Psoas muscle (tissue), 7 donors: ENCODE measurements at regions not wholly inside any gene's neighbourhood (a gene's known extent, or its start where the extent isn't known, plus 50 kb on each side); places are given as distances from the start of the nearest gene placed in this dataset.
A peak's percentile ranks its signal among the peaks of the same experiment; 100 is the strongest.

ENCODE experiments used
- ATAC-seq, 4 donors: fragments of 200-7000 bp; cut with Tn5 transposase; one replicate each; pipeline ENCODE4 v1.9.1; 2020; ENCODE audit warnings: moderate library complexity in 3 of 4, mild to moderate bottlenecking in 2 of 4
- DNase-seq, 2 donors: peaks; one replicate each; pipeline ENCODE4 v3.0.0-alpha.2; 2020
- H3K27ac ChIP-seq: fragments of 200-600 bp; one replicate; pipeline ENCODE4 v1.8.0; 2022
- H3K27me3 ChIP-seq, 3 donors: fragments of 200-600 bp in 1 of 3; one replicate each; pipeline versions ENCODE4 v1.6.1 to v1.8.0; 2013 to 2022; ENCODE audit warnings: low read length in 2 of 3, mild to moderate bottlenecking in 2 of 3, moderate library complexity in 1 of 3; ENCODE audit not compliant: insufficient read depth in 3 of 3
- H3K36me3 ChIP-seq, 2 donors: fragments of 200-600 bp in 1 of 2; one replicate each; pipeline versions ENCODE4 v1.6.1 to v1.8.0; 2013 to 2022; ENCODE audit warnings: low read depth in 1 of 2, mild to moderate bottlenecking in 1 of 2, moderate library complexity in 1 of 2; ENCODE audit not compliant: insufficient read depth in 1 of 2
- H3K4me1 ChIP-seq: fragments of 200-600 bp; one replicate; pipeline ENCODE4 v1.8.0; 2022
- H3K4me3 ChIP-seq: fragments of 200-600 bp; one replicate; pipeline ENCODE4 v1.8.0; 2022; ENCODE audit warnings: mild to moderate bottlenecking
- H3K9me3 ChIP-seq: fragments of 200-600 bp; one replicate; pipeline ENCODE4 v1.8.0; 2022
- WGBS, 3 donors: extraction: QIAGEN DNeasy Blood & Tissue Kit; methylation state at CpG; one replicate each; pipeline versions ENCODE4 v1.1.6 to v1.1.7; 2013; 5-methylcytosine and 5-hydroxymethylcytosine counted together
- intact Hi-C, 2 donors: fragments of 100-400 bp; cut with DNase I; formaldehyde crosslinking; loops; one replicate each; pipeline versions ENCODE4 v1.11.0 to v1.14.2; 2022
- TF ChIP-seq, protein P1 (sequence below): fragments of 200-600 bp; IDR thresholded peaks from one replicate; pipeline ENCODE4 v1.8.0; 2022; ENCODE audit warnings: antibody characterized with exemption
- donor health status: healthy with polysubstance abuse.
- donor health status: DM: no; HTN: no; CAD: no; lungs with moderate emphysema.
- donor health status: Bipolar disorder and iron deficiency.
- donor health status: healthy.
- donor health status: DM: yes; HTN: yes; CAD: no.
- donor health status: DM: no; HTN: no; CAD: no.
- donor health status: DM: yes; HTN: yes; CAD: no.

DNA sequence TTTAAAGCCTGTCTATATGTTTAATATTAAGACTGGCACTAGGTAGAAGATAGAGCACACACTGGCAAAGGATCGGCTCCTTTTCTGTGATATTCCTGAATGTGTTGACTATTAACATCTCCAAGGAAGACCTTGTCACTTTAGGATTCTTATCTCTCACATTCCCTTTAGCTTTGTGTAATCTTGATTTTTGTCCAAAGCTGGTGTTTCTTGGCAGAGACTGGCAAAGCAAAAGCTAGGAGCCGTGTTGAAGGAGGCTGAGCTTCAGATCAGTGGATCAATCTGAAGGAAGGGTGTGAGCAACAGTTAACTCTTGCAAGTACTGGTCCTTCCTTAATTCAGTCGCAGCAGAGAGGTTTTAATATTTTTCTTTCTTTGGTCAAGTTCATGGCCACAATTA is 830.4 kb upstream of the ZNF608 start:
- Histone ChIP-seq H3K9me3 (no peaks in the 10 kb centered on the region), H3K27me3 (no peaks in the 10 kb centered on the region), H3K27ac (no peak overlapping the region), H3K4me3 (no peak overlapping the region), H3K4me1 (no peaks in the 10 kb centered on the region), H3K36me3 (no peaks in the 10 kb centered on the region)
- TF ChIP-seq, protein P1, sequence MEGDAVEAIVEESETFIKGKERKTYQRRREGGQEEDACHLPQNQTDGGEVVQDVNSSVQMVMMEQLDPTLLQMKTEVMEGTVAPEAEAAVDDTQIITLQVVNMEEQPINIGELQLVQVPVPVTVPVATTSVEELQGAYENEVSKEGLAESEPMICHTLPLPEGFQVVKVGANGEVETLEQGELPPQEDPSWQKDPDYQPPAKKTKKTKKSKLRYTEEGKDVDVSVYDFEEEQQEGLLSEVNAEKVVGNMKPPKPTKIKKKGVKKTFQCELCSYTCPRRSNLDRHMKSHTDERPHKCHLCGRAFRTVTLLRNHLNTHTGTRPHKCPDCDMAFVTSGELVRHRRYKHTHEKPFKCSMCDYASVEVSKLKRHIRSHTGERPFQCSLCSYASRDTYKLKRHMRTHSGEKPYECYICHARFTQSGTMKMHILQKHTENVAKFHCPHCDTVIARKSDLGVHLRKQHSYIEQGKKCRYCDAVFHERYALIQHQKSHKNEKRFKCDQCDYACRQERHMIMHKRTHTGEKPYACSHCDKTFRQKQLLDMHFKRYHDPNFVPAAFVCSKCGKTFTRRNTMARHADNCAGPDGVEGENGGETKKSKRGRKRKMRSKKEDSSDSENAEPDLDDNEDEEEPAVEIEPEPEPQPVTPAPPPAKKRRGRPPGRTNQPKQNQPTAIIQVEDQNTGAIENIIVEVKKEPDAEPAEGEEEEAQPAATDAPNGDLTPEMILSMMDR, result no peak
- intact Hi-C loops, result no loop called here
- no peak for DNase-seq
- WGBS, 3 donors, result 53 to 64% (median 60%) methylated on average over 3 of the region's 3 CpGs
- ATAC-seq, result no peak

DNA sequence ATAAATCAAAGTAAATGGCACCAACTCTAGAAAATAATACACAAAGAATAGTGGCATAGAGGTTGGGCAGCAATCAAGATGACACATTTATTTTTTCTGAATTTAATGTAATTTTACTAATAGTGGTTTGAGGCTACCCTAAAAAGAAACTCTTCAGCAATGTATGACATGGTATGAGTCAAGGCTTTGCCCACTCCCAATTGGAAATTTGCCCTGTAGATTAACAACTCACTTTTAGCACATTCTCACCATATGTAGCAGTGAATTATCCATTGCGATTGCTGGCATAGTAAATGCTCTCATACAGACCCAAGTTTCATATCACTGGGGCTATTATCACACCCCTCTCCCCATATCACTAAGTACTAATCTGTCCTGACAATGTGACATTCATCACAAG is 832.1 kb upstream of the ZNF608 start:
- H3K4me1 ChIP-seq, result peaks cover 7% of the 10 kb centered on the region
- 32 to 94% (median 91%) methylated on average over 1 of the region's 1 CpG for WGBS, 3 donors
- H3K27me3 ChIP-seq, result no peaks in the 10 kb centered on the region
- ATAC-seq, result no peak
- H3K9me3 ChIP-seq, result no peaks in the 10 kb centered on the region
- H3K4me3 ChIP-seq, result no peak overlapping the region
- TF ChIP-seq, protein P1, result no peak
- no peaks in the 10 kb centered on the region for H3K36me3 ChIP-seq
- intact Hi-C loops, result no loop called here
- DNase-seq, result no peak
- no peak overlapping the region for H3K27ac ChIP-seq

DNA sequence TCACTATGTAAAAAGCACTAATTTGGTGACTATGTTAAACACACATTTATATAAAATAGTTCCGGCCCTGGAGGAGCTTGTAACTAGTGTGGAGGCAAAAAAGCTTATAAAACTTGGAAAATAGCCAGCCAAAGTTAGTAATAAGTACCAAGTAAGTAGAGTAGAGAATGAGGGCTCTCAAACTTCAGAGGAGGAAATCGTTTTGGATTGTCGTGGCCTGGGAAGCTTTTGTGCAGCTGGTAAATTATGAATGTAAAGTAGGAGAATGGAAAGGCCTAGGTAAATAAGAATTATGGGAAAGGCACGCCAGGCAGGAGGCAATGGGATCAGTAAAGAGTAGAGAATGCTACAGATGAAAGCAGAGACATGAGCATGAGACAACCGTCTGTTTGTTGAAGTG is 832.7 kb upstream of the ZNF608 start:
- H3K27me3 ChIP-seq, result no peaks in the 10 kb centered on the region
- no peak overlapping the region for H3K27ac ChIP-seq
- DNase-seq (no peak), ATAC-seq (no peak)
- WGBS, 3 donors, result 74 to 80% (median 74%) methylated on average over 5 of the region's 5 CpGs
- H3K36me3 ChIP-seq, result no peaks in the 10 kb centered on the region
- H3K4me3 ChIP-seq, result no peak overlapping the region
- peaks cover 13% of the 10 kb centered on the region for H3K4me1 ChIP-seq
- H3K9me3 ChIP-seq, result no peaks in the 10 kb centered on the region
- intact Hi-C loops, result no loop called here
- TF ChIP-seq, protein P1, result no peak

DNA sequence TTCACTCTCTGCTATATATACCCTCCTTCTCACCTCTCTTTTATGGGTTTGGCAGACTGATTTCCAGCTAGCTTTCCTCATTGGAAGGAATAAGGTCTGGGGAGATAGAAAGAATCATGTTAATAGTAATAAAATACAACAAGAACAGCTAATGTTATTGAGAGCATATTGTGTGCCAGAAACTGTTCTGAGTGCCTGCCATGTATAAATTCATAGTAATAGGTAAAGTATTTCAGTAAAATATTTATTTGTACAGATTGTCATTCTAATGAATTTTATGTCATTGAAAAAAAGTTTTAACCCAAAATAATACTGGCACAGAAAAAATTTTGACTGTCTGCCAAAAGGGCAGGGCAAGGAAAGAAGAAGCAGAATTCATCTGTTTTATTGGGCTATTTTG is 834.9 kb upstream of the ZNF608 start:
- Histone ChIP-seq H3K9me3 (no peaks in the 10 kb centered on the region), H3K36me3 (no peaks in the 10 kb centered on the region), H3K4me1 (peaks cover 13% of the 10 kb centered on the region), H3K27me3 (peaks cover 0 to 2% (median 0%) of the 10 kb centered on the region in 3 donors), H3K4me3 (no peak overlapping the region), H3K27ac (no peak overlapping the region)
- ATAC-seq, result no peak
- TF ChIP-seq, protein P1, result no peak
- DNase-seq, result no peak
- intact Hi-C loops, result no loop called here

DNA sequence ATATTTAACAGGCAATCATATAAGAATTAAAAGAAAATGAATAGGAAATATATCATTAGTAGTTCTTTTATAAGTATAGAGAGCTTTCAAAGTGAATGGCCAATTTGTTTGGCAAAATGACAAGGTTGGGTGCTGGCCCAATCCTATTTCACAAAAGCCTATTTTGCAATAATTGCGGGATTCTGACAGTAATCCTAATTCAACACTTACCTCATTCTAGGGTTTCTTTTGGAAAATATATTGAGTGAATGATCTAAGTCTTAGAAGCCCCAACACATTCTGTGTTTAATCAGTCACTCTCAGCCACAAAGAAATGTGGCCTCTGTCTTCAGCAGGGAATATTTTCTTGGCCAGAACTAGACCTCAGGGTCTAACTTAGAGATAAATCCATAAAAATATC is 835.9 kb upstream of the ZNF608 start:
- DNase-seq, result no peak
- ATAC-seq, result peak in 1 of 4 donors; percentile 49
- H3K27ac ChIP-seq, result no peak overlapping the region
- no peaks in the 10 kb centered on the region for H3K36me3 ChIP-seq
- no peaks in the 10 kb centered on the region for H3K9me3 ChIP-seq
- no peak overlapping the region for H3K4me3 ChIP-seq
- peaks cover 13% of the 10 kb centered on the region for H3K4me1 ChIP-seq
- intact Hi-C loops, result no loop called here
- TF ChIP-seq, protein P1, result no peak
- H3K27me3 ChIP-seq, result peaks cover 0 to 2% (median 0%) of the 10 kb centered on the region in 3 donors
- 40 to 50% (median 45%) methylated on average over 1 of the region's 1 CpG for WGBS, 3 donors
